ENCODE measurements at regions not wholly inside any gene's neighbourhood (a gene's known extent, or its start where the extent isn't known, plus 50 kb on each side); places are given as distances from the start of the nearest gene placed in this dataset.

DNA sequence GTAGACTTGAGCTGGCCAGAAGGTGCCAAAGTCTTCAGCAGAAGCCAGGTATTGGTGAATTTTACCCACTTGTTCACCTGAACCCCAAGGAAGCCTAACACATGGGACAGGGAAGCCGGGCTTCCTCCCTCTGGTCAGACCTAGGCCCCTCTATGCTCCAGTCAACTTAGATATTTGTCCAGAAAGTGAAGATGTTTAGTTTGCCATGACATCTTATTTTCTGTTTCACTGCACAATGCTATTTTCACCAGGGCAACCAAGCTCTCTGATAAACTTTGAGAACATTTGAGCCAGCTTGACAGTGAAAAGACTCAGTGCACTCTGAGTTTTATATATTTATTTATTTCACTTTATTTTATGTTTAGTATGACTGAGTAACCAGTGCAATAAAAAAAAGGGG, 71.0 kb downstream of the SOX14 start (continued):
- no peak for TF ChIP-seq ZNF518B (CRISPR knock-in tag; IDR thresholded peaks at IDR 0.05)
- no peak for TF ChIP-seq HMGN3 (IDR thresholded peaks at IDR 0.05; ENCODE audit: borderline replicate concordance, extremely low read depth, insufficient read length, low read depth, low read length)
- no peak for TF ChIP-seq L3MBTL2 (IDR thresholded peaks at IDR 0.05)
- no peak for TF ChIP-seq SIX5 (IDR thresholded peaks at IDR 0.05; ENCODE audit: borderline replicate concordance in 1 of 2, insufficient read depth in 1 of 2, low read depth in 1 of 2, low read length in 2 of 2)
- no peak for TF ChIP-seq ZNF699 (CRISPR knock-in tag; IDR thresholded peaks at IDR 0.05; ENCODE audit: insufficient replicate concordance)
- TF ChIP-seq ZNF280A (IDR thresholded peaks at IDR 0.05; ENCODE audit: low read depth, partially characterized antibody): no peak
- no peak for TF ChIP-seq MTA2 (IDR thresholded peaks at IDR 0.05; ENCODE audit: low read depth)
- no peak for TF ChIP-seq CBFA2T2 (conservative IDR thresholded peaks at IDR 0.05)
- no peak for TF ChIP-seq GATAD2A (IDR thresholded peaks at IDR 0.05)
- TF ChIP-seq VEZF1 (CRISPR knock-in tag; IDR thresholded peaks at IDR 0.05): no peak
